ENCODE measurements at regions not wholly inside any gene's neighbourhood (a gene's known extent, or its start where the extent isn't known, plus 50 kb on each side); places are given as distances from the start of the nearest gene placed in this dataset.

DNA sequence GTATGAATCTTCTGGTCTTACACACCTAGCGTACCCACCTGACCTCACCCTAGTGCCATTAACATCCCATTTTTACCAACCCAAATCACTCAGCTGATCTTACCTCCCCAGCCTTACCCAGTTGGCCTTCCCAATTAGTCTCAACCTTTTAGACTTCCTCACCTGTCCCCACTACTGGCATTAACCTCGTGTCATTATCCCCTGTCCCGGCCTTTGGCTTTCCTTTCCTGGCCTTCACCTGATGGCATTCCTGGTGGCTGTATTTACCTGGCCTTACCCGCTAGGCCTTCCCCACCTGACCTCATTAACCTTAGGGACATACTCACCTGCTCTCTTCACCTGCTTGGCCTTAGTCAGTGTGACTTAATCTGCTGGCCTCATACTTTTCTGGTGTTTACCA lies 104.1 kb downstream of the IL12A start:
- Histone ChIP-seq H3K9me3 (replicated peaks in 1 of 2; ENCODE audit: control insufficient read depth in 1 of 2, insufficient read depth in 1 of 2, low read length in 2 of 2) (no peaks in the 10 kb centered on the region), H3K36me3 (replicated peaks in 1 of 2; ENCODE audit: control insufficient read depth in 1 of 2, insufficient read depth in 2 of 2, low read length in 2 of 2) (no peaks in the 10 kb centered on the region), H3K4me2 (replicated peaks; ENCODE audit: extremely low read depth, low read length, poor library complexity, severe bottlenecking) (no peak overlapping the region), H3K4me1 (ENCODE audit: control insufficient read depth in 1 of 2, insufficient read depth in 2 of 2, low read length in 2 of 2) (no peaks in the 10 kb centered on the region), H3K4me3 (replicated peaks in 1 of 3; ENCODE audit: low read depth in 2 of 3, low read length in 3 of 3) (no peak overlapping the region), H2AFZ (ENCODE audit: insufficient read depth, low read depth, low read length, poor library complexity, severe bottlenecking) (no peak overlapping the region), H3K79me2 (ENCODE audit: insufficient read depth, low read length) (no peaks in the 10 kb centered on the region), H4K20me1 (ENCODE audit: insufficient read depth, low read length) (no peaks in the 10 kb centered on the region), H3K27ac (ENCODE audit: low read depth in 1 of 2, low read length in 2 of 2) (no peak overlapping the region), H3K27me3 (ENCODE audit: control insufficient read depth in 2 of 2, insufficient read depth in 2 of 2, low read length in 2 of 2) (no peaks in the 10 kb centered on the region), H3K9ac (ENCODE audit: insufficient read depth, low read length, poor library complexity, severe bottlenecking) (no peak overlapping the region)
- Mint-ChIP-seq H3K36me3 (no peaks in the 10 kb centered on the region), H3K27me3 (ENCODE audit: low read depth in 3 of 3) (peaks cover 0 to 2% (median 0%) of the 10 kb centered on the region in 3 donors), H3K4me3 (no peak overlapping the region), H3K9me3 (peaks cover 0 to 2% (median 0%) of the 10 kb centered on the region in 7 donors), H3K4me1 (no peaks in the 10 kb centered on the region), H3K27ac (no peak overlapping the region)
- DNase-seq = no peak
- TF ChIP-seq, protein P1, sequence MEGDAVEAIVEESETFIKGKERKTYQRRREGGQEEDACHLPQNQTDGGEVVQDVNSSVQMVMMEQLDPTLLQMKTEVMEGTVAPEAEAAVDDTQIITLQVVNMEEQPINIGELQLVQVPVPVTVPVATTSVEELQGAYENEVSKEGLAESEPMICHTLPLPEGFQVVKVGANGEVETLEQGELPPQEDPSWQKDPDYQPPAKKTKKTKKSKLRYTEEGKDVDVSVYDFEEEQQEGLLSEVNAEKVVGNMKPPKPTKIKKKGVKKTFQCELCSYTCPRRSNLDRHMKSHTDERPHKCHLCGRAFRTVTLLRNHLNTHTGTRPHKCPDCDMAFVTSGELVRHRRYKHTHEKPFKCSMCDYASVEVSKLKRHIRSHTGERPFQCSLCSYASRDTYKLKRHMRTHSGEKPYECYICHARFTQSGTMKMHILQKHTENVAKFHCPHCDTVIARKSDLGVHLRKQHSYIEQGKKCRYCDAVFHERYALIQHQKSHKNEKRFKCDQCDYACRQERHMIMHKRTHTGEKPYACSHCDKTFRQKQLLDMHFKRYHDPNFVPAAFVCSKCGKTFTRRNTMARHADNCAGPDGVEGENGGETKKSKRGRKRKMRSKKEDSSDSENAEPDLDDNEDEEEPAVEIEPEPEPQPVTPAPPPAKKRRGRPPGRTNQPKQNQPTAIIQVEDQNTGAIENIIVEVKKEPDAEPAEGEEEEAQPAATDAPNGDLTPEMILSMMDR (IDR thresholded peaks at IDR 0.05) = no peak
- intact Hi-C loops (cut with micrococcal nuclease) = no loop called here
- WGBS (ENCODE audit: insufficient coverage) = 100% methylated on average over 4 of the region's 4 CpGs

DNA sequence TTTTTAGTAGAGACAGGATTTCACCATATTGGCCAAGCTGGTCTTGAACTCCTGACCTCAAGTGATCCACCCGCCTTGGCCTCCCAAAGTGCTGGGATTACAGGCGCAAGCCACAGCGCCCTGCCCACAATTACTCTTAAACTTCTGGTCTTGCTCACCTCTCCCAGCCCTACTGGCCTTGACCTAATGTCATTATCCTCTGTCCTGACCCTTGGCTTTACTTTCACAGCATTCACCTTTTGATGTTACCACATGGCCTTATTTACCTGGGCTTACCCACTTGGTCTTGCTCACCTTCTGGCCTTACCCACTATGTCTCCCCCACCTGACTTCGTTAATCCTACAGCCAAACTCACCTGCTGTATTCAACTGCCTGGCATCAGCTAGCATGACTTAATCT lies 105.9 kb downstream of the IL12A start:
- Mint-ChIP-seq H3K4me3 (no peak overlapping the region), H3K9me3 (peaks cover 0 to under 1% (median 0%) of the 10 kb centered on the region in 7 donors), H3K36me3 (no peaks in the 10 kb centered on the region), H3K27ac (no peak overlapping the region), H3K4me1 (peaks cover 5% of the 10 kb centered on the region), H3K27me3 (ENCODE audit: low read depth in 3 of 3) (peaks cover 0 to 2% (median 0%) of the 10 kb centered on the region in 3 donors)
- H3K9me3 ChIP-seq (replicated peaks in 1 of 2; ENCODE audit: control insufficient read depth in 1 of 2, insufficient read depth in 1 of 2, low read length in 2 of 2) = no peaks in the 10 kb centered on the region
- no peak overlapping the region for H3K4me3 ChIP-seq (replicated peaks in 1 of 3; ENCODE audit: low read depth in 2 of 3, low read length in 3 of 3)
- TF ChIP-seq, protein P1 (IDR thresholded peaks at IDR 0.05) = no peak
- H3K4me2 ChIP-seq (replicated peaks; ENCODE audit: extremely low read depth, low read length, poor library complexity, severe bottlenecking) = no peak overlapping the region
- H2AFZ ChIP-seq (ENCODE audit: insufficient read depth, low read depth, low read length, poor library complexity, severe bottlenecking) = no peak overlapping the region
- peaks cover 5 to 7% of the 10 kb centered on the region in 2 donors for H3K4me1 ChIP-seq (ENCODE audit: control insufficient read depth in 1 of 2, insufficient read depth in 2 of 2, low read length in 2 of 2)
- DNase-seq = no peak
- intact Hi-C loops (cut with micrococcal nuclease) = no loop called here
- no peak overlapping the region for H3K9ac ChIP-seq (ENCODE audit: insufficient read depth, low read length, poor library complexity, severe bottlenecking)
- H4K20me1 ChIP-seq (ENCODE audit: insufficient read depth, low read length) = no peaks in the 10 kb centered on the region
- H3K27me3 ChIP-seq (ENCODE audit: control insufficient read depth in 2 of 2, insufficient read depth in 2 of 2, low read length in 2 of 2) = no peaks in the 10 kb centered on the region
- WGBS (ENCODE audit: insufficient coverage) = 98% methylated on average over 4 of the region's 4 CpGs
- H3K36me3 ChIP-seq (replicated peaks in 1 of 2; ENCODE audit: control insufficient read depth in 1 of 2, insufficient read depth in 2 of 2, low read length in 2 of 2) = no peaks in the 10 kb centered on the region
- no peaks in the 10 kb centered on the region for H3K79me2 ChIP-seq (ENCODE audit: insufficient read depth, low read length)
- H3K27ac ChIP-seq (ENCODE audit: low read depth in 1 of 2, low read length in 2 of 2) = no peak overlapping the region
